NCI-H146 treated with DMSO at 0.1 percent for 48 hours (cell line): ENCODE measurements at regions not wholly inside any gene's neighbourhood (a gene's known extent, or its start where the extent isn't known, plus 50 kb on each side); places are given as distances from the start of the nearest gene placed in this dataset.
"Not testable (repeated sequence)": the region's sequence is repeated elsewhere in the genome, so short reads cannot be mapped to it uniquely, and the experiment has no call there.

ENCODE experiments used
- DNase-seq: peaks from one replicate; lab custom pipeline; 2025; ENCODE audit not compliant: unreplicated experiment; lab: John Stamatoyannopoulos, UW

DNA sequence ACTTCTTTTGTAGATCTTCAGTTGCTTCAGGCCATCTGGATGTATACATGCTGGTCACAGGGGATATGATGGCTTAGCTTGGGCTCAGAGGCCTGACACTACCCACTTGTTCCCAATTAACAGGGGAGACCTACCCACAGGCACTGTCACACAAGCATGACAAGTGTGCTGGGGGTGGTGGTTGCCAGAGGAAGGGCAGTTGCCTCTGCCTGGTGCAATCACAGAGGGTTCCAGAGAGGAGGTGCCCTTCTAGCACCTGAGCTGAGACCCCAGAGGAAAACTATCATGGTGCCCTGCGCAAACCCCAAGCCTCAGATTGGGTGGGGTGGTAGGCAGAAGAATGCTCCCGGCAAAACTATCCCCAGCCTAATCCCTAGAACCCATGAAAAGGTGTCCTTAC lies 65.6 kb upstream of the NANOS1 start:
- no peak for DNase-seq

DNA sequence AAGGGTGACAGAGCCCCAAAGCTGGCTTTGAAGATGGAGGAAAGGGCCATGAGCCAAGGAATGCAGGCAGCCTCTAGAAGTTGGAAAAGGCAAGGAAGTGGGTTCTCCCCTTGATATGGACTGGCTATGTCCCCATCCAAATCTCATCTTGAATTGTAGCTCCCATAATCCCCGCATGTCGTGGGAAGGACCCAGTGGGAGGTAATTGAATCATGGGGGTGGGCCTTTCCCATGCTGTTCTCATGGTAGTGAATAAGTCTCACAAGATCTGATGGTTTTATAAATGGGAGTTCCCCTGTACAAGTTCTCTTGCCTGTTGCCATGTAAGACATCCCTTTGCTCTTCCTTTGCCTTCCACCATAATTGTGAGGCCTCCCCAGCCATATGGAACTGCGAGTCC lies 65.0 kb upstream of the NANOS1 start:
- DNase-seq, result not testable (repeated sequence)

DNA sequence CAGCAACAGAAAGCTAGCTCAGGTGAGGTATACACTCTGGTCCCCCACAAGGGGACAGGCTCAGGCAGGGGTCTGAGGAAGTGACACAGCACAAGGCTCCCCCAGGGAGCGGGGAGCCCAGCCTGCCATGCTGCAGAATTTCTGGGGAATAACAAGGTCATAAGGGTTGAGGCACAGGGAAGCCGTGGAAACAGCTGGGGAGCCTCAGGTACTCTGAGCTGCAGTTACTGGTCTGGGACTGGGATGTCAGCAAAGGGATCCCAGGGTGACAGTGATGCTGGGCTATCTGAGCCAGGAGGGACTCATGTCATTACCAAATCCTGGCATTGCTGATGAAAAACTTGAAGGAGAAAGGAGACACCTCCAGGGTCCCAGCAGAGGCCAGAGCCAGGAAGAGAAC lies 64.4 kb upstream of the NANOS1 start:
- DNase-seq, result no peak

DNA sequence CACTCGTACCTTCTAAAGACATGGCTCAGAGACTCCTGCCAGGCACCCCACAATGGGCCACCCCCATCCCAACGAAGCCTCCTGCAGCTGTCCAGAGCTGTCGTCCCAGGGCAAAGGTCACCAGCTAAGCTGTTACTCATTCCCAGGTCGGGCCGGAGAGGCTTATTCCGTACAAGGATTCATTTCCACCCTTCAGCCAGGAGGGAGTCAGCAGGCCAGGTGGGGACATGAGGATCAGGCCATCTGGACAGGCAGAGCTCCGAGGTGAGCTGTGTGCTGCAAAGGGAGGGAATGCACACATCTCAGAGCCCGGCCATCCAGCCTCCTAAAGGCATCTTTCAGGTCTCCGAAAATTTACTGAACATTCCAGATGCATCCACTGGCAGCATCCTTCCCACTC lies 63.9 kb upstream of the NANOS1 start:
- no peak for DNase-seq

DNA sequence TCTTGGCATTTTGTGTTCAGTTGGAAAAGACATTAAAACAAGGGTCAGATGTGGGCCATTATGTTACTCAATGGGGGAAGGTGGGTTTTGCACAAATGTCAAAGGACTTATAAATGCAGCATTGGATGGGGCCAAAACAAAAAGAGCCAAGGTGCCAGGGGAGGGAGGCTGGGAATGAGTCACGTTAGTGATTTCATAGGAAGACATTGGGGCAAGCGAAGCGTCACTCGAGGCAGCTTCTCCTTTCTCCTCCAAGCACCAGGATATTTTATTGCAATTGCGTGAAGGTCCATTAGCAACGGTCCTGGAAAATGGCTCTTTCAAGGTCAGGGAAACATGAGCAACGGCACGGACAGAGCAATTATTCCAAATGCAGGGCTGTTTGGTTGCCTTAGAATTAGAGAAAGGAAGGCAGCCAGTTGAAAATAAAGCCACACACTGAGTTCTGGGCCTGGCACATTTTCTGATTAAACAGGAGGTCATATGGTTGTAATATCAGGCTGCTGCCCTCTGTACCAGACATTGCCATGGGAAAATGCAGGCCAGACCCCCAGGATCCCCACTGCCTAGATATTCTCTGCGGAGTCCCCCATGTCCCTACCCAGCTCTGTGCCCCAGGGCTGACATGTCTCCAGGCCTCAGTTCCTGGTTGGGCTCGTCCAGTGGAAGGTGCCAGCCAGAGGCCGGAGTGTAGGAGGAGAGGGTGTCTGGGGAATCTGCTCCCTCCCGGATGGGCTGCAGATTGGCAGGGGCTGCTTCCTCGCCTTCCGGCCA lies 63.3 kb upstream of the NANOS1 start:
- no peak for DNase-seq

DNA sequence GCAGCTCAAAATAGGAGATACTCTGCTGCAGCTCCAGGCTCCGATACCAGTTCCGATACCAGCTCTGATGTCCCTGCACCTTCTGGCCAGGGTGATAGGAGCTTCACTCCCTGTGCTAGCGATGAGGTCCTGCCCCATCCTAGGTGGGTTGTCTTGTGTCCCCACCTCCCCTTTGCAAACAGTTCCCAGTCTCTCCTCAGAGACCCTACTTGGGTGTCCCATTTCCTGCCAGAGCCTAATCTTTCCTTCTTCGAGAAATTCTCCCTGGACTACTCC lies 62.7 kb upstream of the NANOS1 start:
- DNase-seq, result no peak

DNA sequence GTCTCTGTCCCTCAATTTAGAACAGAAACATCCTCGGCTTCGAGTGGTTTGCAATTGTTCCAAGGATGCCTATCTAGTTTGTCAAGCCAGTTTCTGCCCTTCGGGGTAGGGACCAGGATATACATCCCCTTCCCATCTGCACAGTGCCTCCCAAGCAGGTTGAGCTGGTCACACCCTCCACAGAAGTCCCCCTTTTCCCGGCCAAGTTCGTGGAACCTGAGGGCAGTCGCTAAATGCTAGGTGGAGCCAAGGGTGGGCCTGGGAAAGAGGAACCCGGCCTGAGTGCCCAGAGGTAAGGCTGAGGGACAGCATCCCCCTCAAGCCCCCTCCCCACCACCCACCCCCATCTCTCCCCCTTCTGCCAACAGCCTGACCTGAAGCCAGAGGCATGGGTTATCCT lies 62.4 kb upstream of the NANOS1 start:
- no peak for DNase-seq

DNA sequence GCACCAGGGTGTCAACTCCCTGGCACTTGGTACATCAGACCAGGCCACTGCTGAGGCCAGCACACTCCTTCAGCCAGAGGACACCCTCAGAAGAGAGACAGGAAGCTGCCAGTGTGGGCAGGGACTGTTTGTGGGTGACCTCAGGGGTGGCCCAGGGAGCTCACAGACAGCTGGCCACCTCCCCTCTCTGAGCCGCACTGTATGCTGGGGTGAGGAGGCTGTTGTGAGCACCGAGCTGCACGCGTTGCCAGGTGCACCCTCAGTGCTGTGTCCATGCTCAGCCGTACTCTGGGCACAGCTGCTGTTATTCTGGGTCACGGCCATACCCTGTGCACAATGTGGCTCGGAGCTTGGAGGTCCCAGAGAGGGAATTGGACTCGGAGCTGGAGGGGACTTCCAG lies 61.5 kb upstream of the NANOS1 start:
- DNase-seq, result no peak

DNA sequence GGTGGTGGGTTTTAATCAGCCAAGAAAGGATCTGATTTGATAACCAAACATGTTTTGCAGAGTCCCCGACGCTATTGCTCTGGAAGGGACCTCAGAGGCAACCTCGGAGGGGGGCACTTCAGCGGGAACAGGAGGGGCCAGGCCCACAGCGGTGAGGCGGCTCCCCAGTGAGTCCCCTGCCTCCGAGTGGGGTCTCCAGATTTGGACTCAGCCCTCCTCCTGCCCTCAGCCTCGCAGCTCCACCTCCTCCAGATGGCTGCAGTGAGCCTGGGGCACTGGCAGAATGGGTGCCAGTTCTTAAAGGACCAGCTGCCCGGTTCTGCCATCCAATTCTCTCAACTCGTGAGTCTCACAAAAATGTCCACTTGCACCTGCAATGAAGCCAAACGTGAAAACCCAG lies 61.0 kb upstream of the NANOS1 start:
- DNase-seq, result no peak

DNA sequence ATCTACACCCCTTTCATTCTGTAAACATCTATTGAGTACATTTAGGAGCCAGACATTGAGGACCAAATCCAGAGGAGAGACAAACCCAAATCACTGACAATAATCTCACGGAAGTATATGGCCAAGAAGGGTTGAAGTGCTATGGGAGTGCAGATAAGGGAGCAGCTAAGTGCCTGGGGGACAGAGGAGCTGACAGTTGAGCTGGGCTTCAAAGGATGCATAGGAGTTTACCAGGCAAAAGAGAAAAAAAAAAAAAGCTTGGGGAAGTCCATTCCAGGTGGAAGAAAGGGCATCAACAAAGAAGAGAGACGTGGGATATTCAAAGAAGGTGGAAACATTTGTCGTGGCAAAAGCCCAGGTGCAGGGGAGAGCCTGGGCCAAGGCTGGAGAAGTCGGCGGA lies 60.5 kb upstream of the NANOS1 start:
- no peak for DNase-seq

DNA sequence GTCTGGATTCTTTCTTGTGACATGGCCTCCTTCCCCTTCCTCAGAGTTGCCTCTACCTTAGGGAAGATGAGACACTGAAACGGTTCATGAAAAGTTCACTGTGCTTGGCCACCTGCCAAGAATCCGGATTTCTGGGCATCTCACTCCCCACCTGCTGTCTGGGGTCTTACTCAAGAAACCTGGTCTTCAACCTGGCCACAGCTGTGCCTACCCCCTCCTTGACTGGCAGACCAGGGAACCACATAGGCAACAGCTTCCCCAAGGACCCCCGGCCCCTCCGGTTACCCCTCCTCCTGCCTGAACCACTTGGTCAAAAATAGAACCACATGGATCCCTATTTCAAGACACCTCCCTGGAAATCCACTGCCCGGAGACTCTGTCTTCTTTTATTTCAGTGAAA lies 58.7 kb upstream of the NANOS1 start:
- no peak for DNase-seq

DNA sequence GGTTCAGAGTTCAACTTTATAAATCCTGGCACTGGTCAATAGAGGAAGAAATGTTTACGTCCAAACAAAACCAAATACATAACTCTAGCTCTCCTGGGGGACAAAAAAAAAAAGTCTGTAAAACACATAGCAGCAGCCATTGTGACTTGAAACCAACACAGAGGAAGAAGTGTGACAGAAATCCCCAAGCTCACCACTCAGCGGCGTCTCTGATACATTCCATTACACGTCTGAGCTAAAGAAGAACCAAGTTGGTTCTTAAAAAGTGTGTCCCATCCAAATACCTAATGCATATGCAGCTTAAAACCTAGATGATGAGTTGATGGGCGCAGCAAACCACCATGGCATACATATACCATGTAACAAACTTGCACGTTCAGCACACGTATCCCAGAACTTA lies 58.3 kb upstream of the NANOS1 start:
- no peak for DNase-seq

DNA sequence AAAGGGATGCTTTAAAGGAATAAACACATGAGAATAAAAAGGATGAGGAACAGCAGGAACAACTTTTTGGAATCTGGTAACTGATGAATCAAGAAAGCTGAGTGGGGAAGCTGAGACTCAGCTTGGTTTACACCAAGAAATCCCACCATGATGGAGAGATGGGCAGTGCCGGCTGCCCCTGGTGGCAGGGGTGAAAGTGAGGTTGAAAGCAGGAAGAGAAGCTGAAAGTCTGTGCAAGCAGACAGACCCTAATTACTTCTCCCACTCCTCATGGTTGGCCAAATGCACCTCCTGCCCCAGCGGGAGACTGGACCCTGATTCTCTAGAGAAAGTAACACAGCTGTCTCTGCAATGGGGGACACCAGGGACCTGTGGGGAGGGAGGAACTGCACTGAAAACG lies 57.6 kb upstream of the NANOS1 start:
- no peak for DNase-seq

DNA sequence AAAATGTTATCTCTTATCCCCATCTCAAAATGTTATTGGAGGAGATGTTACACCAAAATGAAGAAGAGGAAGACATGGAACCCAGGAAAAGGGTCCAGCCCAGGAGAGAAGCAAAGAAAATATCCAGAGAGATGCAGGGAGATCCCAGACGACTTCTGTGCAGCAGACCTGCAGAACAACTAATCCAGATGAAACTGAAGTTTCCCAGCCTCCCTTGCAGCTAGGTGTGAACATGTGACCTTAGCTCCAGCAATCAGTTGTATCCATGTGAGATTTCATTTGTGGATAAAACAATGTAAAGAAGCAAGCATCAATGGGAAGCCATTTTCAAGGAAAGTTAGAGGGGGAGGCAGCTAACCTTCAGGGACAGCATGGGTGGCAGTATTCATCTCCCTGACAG lies 55.8 kb upstream of the NANOS1 start:
- no peak for DNase-seq

DNA sequence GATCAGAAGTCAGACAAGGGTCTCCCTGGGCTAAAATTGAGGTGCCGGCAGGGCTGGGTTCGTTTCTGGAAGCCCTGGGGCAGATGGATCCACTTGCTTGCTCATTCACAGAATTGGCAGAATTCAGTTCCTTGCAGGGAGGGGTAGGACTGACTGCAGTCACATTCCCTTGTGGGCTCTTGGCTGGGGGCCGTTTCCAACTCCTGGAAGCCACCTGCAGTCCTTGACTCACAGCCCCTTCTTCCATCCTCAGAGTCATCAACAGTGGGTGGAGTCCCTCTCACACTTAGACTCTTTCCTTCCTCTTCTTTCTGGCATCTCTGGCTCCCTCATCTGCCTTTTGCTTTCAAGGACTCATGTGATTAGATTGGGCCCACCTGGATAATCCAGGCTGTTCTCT lies 54.6 kb upstream of the NANOS1 start:
- no peak for DNase-seq

DNA sequence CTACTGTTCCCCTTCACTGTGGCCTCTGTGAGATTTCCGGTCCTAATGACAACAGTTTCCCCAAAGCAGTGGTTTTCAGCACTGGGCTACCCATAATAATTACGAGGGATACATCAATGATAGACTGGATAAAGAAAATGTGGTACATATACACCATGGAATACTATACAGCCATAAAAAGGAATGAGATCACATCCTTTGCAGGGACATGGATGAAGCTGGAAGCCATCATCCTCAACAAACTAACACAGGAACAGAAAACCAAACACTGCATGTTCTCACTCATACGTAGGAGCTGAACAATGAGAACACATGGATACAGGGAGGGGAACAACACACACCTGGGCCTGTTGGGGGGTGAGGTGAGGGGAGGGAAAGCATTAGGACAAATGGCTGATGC lies 53.3 kb upstream of the NANOS1 start:
- DNase-seq, result not testable (repeated sequence)

DNA sequence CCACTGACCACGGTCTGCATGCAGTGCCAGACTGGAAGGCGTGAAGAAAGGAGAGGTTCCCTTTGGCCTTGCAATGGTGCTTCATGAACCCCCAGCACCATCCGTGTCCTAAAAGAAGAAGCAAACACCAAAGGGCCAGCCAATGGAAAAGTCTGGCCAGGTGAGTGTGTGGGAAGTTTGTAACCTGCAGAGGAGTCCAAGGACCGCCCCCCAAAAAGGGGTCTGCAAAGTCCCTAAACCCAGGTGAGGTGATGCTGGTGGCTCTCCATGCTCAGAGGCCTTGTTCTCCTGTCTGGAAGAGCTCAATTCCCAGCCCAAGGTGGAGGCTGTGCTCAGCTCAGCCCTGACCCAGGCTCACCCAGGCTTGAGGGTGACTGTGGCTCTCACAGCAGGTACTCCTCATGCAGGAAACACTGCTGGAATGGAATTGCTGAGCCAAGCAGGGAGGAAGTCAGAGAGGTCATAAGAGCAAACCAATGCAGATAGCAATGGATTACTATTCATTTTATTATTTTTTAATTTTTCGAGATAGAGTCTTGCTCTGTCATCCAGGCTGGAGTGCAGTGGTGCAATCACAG lies 52.4 kb upstream of the NANOS1 start:
- DNase-seq, result no peak

DNA sequence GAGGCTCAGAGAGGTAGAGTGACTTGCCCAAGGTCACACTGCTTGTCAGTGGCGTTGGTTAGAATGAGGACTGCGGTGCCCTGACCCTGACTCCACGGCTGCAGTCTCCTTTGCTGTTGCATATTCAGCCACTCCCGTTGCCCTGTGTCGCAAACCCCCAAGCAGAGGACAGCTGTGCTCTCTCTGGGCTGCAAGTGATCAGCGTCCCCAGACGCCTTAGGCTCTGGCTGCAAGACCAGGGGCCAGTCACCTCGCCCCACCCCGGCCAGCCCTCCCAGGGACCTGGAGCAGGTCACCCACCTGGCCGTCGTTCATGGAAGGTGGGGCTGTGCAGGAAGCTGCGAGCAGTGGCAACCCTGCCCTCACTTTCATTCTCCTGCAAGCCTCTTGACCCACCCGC lies 51.7 kb upstream of the NANOS1 start:
- DNase-seq, result no peak

DNA sequence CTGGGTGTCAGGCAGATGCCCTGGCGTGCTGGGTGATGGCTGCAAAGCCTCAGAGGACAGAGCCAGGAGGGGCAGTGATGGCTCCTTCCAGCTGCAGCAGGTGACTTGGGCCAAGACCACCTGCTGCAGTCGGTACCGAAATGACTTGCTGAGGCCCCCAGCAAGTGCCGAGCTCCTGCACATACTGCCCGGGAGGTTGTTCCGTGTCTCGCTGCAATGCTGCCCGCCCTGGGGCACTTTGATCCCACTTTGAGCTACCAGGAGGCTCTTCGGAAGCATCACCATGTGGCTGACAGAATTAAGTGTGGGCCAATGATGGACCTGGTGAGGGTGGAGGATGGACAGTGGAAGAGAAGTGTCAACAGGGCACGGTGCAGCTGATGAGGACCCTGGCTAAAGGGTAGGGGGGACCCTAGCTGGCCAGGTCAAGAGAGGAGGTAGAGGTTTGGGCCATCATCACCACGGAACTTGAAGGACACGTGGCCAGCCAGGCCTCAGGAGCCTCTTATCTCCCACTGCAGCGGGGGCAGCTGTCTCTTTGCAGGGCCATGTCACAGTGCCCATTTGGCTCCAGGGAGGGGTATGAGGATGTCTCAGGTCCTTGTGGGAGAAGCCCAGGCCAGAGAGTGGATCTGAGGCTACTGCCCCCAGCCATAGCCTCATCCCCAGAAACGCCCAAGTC lies 51.1 kb upstream of the NANOS1 start:
- no peak for DNase-seq

DNA sequence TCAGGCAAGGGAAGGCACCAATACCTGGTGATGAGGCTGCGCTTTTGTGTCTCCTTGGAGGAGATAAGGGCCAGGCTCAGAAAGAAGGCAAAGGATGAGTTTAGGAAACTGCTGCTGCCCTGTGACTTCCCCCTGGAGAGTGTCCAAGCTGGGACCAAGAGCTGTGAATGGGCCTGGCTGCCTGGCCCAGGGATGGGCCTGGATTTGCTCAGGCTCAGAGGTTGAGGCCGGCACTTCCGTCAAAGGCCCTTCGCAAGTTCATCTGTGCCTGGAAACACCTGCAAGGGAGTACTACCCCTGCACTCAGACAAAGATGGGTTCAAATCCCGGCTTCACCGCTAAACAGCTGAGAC lies 50.5 kb upstream of the NANOS1 start:
- DNase-seq, result no peak

DNA sequence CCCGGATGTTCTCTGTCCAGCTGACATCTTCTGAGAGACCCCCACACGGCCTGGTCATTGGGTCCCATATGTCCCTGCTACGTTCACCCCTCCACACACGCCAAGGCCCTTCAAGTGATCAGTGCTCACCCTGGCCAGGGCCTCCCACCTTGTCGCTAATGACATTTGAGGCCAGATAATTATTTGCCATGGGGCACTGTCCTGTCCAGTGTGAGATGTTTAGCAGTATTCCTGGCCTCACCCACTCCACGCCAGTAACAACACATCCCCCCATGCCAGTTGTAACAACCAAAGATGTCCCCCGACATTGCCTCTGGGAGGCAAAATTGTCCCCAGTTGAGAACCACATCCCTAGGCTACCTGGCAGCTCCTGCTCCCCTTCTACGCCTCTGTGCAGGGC lies 49.9 kb upstream of the NANOS1 start:
- DNase-seq, result no peak
